MM.1S (cell line): ENCODE measurements at regions not wholly inside any gene's neighbourhood (a gene's known extent, or its start where the extent isn't known, plus 50 kb on each side); places are given as distances from the start of the nearest gene placed in this dataset.

ENCODE experiments used
- EZH2phosphoT487 ChIP-seq: fragments of 300-600 bp; sonication (generic); IDR thresholded peaks from 2 replicates; pipeline ENCODE4 v1.6.1; 2018; ENCODE audit warnings: antibody characterized with exemption, low read length
- TF ChIP-seq, protein P1 (sequence below): fragments of 300-600 bp; sonication (generic); IDR thresholded peaks from 2 replicates; pipeline ENCODE4 v1.5.1; 2016; ENCODE audit warnings: antibody characterized with exemption, low read length, mixed read lengths

DNA sequence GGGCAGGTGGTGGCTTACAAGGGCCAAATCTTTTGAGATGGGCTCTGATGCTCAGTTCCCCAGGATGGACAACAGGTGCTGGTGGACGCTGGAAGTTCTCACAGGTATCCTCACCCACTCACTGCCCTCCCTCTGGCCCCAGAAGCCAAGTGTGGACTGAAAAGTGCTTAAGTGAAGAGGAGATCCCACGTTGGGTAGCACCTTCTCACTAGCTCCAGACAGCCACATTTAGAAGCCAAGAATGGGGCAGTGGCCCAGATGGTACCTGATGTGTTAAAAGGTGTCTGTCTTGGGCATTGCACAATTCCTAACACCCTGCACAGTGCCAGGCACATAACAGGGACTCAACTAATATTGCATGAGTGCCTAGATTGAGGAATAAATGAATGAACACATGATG, 115.3 kb upstream of the TEX51 start:
- no peak for TF ChIP-seq EZH2phosphoT487
- TF ChIP-seq, protein P1, sequence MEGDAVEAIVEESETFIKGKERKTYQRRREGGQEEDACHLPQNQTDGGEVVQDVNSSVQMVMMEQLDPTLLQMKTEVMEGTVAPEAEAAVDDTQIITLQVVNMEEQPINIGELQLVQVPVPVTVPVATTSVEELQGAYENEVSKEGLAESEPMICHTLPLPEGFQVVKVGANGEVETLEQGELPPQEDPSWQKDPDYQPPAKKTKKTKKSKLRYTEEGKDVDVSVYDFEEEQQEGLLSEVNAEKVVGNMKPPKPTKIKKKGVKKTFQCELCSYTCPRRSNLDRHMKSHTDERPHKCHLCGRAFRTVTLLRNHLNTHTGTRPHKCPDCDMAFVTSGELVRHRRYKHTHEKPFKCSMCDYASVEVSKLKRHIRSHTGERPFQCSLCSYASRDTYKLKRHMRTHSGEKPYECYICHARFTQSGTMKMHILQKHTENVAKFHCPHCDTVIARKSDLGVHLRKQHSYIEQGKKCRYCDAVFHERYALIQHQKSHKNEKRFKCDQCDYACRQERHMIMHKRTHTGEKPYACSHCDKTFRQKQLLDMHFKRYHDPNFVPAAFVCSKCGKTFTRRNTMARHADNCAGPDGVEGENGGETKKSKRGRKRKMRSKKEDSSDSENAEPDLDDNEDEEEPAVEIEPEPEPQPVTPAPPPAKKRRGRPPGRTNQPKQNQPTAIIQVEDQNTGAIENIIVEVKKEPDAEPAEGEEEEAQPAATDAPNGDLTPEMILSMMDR: no peak
